ENCODE measurements at regions not wholly inside any gene's neighbourhood (a gene's known extent, or its start where the extent isn't known, plus 50 kb on each side); places are given as distances from the start of the nearest gene placed in this dataset.

DNA sequence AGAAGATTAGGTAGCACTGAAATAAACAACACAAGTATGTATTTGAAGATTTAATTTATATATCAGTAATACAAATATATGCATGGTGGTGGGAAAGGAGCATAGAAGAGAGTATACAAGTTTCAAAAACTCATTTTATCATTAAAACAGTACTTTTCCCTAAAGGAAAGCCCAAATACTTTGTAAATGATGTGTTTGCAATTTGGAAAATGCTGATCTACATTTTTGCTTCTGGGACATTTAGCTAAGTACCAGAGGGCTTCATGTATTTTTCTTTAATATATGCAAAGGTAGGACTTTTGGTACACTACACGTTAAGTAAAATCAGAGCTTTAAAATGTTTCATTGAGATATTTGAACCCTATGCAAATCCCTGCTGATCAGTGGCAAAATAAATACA is 1624.2 kb downstream of the SUCLG1 start:
- TF ChIP-seq, protein P1, sequence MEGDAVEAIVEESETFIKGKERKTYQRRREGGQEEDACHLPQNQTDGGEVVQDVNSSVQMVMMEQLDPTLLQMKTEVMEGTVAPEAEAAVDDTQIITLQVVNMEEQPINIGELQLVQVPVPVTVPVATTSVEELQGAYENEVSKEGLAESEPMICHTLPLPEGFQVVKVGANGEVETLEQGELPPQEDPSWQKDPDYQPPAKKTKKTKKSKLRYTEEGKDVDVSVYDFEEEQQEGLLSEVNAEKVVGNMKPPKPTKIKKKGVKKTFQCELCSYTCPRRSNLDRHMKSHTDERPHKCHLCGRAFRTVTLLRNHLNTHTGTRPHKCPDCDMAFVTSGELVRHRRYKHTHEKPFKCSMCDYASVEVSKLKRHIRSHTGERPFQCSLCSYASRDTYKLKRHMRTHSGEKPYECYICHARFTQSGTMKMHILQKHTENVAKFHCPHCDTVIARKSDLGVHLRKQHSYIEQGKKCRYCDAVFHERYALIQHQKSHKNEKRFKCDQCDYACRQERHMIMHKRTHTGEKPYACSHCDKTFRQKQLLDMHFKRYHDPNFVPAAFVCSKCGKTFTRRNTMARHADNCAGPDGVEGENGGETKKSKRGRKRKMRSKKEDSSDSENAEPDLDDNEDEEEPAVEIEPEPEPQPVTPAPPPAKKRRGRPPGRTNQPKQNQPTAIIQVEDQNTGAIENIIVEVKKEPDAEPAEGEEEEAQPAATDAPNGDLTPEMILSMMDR (conservative IDR thresholded peaks at IDR 0.05), result no peak
- no peak overlapping the region for H3K27ac ChIP-seq

DNA sequence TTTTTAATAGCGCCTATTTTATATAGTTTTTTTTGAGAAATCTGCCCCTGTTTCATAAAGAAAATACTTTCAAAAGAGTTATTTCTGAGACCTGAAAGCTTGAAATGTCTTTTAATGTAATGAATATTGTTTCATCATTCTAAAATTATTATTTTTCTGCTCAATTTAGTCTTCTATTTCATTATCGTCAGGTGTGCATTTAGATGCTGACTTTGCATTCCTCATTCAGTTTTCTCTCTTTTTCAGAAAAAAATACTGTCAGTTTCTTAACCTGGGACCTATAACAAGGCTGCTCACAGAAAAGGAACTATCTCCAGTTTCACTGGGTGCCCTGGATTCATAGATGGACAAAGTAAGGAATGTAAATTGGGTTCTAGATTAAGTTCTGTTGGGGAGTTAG is 1631.7 kb downstream of the SUCLG1 start:
- TF ChIP-seq, protein P1 (conservative IDR thresholded peaks at IDR 0.05), result no peak
- H3K27ac ChIP-seq, result no peak overlapping the region

DNA sequence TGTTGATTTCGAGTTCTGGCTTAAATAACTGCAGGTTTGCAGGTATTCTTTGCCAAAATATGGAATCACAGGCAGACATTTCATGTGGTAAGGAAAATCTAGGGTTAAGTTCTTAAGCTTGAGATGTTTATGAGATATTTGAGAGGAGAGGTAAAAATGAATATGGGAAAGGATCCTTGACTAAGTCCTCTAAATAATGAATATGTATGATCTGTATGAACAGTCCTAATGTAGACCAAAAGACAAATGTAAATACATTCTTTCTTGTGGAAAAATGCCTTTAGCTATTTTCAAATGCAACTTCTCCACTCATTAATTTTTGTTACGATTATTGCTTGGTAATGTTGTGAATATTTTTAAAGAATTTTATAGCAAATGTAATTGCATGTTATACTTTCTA is 1632.6 kb downstream of the SUCLG1 start:
- TF ChIP-seq, protein P1 (conservative IDR thresholded peaks at IDR 0.05), result no peak

DNA sequence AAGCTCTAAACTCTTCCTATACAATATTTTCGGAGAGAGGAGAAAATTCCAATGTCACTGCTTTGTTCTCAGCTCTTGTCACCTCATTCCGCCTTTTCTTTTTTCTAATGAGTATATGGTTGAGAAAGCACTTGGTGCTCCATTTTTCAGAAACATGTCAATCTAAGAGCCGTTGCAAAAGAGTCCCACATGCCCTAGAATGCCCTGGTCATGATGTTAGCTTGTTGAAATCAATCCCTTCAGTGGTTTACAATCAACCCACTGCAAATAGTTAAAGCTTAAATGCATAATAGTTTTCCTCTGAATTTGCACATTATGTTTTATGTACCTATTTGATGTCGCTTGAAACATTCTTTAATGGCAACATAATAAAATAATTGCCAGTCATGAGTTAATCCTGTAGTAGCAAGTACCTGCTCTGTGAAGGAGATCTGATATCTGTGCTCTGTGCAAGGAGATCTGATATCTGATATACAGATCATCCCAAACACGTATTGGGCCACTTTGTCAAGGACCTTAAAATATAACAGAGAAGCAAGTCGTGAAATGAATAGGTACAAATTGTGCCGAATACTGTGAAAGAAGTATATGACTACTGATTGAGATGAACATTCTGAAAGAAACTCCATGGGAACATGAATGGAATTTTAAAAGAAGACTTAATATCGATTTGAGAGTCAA is 1633.5 kb downstream of the SUCLG1 start:
- TF ChIP-seq, protein P1 (conservative IDR thresholded peaks at IDR 0.05), result no peak
- H3K27ac ChIP-seq, result no peak overlapping the region

More for the DNA sequence above, 1632.6 kb downstream of the SUCLG1 start:
- H3K27ac ChIP-seq, result no peak overlapping the region

DNA sequence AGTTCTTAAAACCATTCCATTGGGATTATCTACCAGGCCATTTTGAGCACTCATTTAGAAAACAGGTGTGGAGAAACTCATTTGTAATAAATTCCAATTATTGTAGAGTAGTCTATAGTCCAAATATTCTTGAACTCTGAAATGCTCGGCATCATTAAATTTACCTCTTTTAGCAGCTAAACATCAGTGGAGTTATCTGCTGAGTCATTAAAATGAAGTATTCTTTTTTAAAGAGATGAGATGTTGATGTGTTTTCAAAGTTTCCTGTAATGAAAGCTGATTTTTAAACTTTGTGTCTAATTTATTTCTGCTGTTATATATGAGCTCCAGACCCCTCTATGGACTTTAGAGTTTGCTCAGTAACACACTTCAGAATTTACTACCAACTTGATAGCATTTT is 1635.2 kb downstream of the SUCLG1 start:
- no peak overlapping the region for H3K27ac ChIP-seq
- TF ChIP-seq, protein P1 (conservative IDR thresholded peaks at IDR 0.05), result no peak

DNA sequence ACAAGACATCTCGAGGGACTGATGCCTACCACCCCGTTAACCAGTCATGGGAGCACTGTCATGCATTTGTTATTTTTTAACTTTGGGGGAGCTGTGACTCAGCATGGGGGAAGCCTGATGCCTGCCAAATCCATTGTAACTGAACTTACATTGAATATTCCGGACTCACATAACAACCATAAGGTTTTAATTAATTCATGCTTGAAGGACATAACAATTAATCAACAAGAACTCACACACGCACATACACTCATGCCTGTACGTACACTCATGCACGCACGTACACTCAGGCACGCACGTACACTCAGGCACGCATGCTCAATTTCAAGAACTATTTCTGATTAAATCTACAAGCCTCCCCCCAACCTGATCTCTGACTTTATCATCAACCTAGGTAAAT is 1639.1 kb downstream of the SUCLG1 start:
- H3K27ac ChIP-seq, result no peak overlapping the region
- TF ChIP-seq, protein P1 (conservative IDR thresholded peaks at IDR 0.05), result no peak

DNA sequence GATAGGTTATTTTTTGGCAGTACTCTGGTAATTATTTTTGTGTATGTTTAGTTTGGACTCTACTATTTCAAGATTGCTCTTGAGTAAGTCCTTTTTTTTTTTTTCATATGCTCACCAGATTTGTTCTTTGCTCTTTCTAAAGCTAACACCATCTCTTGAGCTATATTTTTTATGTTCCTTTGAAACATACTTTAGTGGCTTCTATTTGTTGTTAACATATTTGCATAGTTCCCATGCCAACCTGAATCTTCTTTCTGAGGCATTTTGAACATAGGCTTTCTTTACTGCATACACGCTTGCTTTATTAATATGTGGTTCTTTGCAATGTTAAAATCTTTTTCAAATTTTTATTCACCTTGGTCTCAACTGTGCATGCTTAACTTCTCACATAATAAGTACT is 1644.9 kb downstream of the SUCLG1 start:
- TF ChIP-seq, protein P1 (conservative IDR thresholded peaks at IDR 0.05), result no peak

More for the DNA sequence above, 1644.9 kb downstream of the SUCLG1 start:
- H3K27ac ChIP-seq, result no peak overlapping the region

Data from VCaP (cell line).